WTC11 (cell line): ENCODE measurements at regions not wholly inside any gene's neighbourhood (a gene's known extent, or its start where the extent isn't known, plus 50 kb on each side); places are given as distances from the start of the nearest gene placed in this dataset.
A peak's percentile ranks its signal among the peaks of the same experiment; 100 is the strongest.

Experiments used
- ATAC-seq: fragments of 200-7000 bp; cut with Tn5 transposase; 2 replicates; pipeline ENCODE4 v1.10.0; 2021; ENCODE audit warnings: mild to moderate bottlenecking, moderate library complexity
- CTCF ChIA-PET: fragments of 300-600 bp; sonication (Branson Sonifier 250); formaldehyde crosslinking; loops from one replicate; lab custom pipeline; 2021; ENCODE audit warnings: antibody characterized with exemption; lab: Charles Lee
- POLR2A ChIA-PET: fragments of 350-600 bp; sonication (Branson Sonifier 250); formaldehyde crosslinking; loops from one replicate; lab custom pipeline; 2021; ENCODE audit warnings: antibody characterized with exemption; lab: Charles Lee
- DNase-seq: peaks from one replicate; pipeline ENCODE4 v3.0.0; 2021; ENCODE audit warnings: low spot score
- H3K27ac Mint-ChIP-seq: 2 replicates; pipeline ENCODE4 v1.8.0; 2021; ENCODE audit warnings: mixed read lengths
- H3K27me3 Mint-ChIP-seq: 2 replicates; pipeline ENCODE4 v1.8.0; 2021; ENCODE audit warnings: low read depth, mild to moderate bottlenecking, moderate library complexity, mixed read lengths
- H3K36me3 Mint-ChIP-seq: 2 replicates; pipeline ENCODE4 v1.8.0; 2021; ENCODE audit warnings: mixed read lengths
- H3K4me1 Mint-ChIP-seq: 2 replicates; pipeline ENCODE4 v1.8.0; 2022; ENCODE audit warnings: mixed read lengths
- H3K4me3 Mint-ChIP-seq: 2 replicates; pipeline ENCODE4 v1.8.0; 2021; ENCODE audit warnings: mild to moderate bottlenecking, moderate library complexity, mixed read lengths
- H3K9me3 Mint-ChIP-seq: 2 replicates; pipeline ENCODE4 v1.8.0; 2021; ENCODE audit warnings: mixed read lengths
- ESRRA ChIP-seq: sonication (generic); formaldehyde crosslinking; IDR thresholded peaks from 2 replicates; pipeline ENCODE4 v1.8.1; 2022; ENCODE audit warnings: mild to moderate bottlenecking, missing genetic modification reagents, borderline replicate concordance
- FOXJ3 ChIP-seq: sonication (generic); formaldehyde crosslinking; IDR thresholded peaks from 2 replicates; pipeline ENCODE4 v1.9.0; 2021; ENCODE audit warnings: missing genetic modification reagents, mild to moderate bottlenecking, borderline replicate concordance
- HMGA2 ChIP-seq: fragments of 250-450 bp; sonication (Bioruptor Pico); IDR thresholded peaks from 2 replicates; pipeline ENCODE4 v1.4.0; 2021; ENCODE audit warnings: mild to moderate bottlenecking, moderate library complexity
- JAZF1 ChIP-seq: fragments of 250-450 bp; sonication (Bioruptor Pico); IDR thresholded peaks from 2 replicates; pipeline ENCODE4 v1.9.0; 2021; ENCODE audit warnings: moderate library complexity, mild to moderate bottlenecking, inconsistent platforms
- NFATC4 ChIP-seq: fragments of 250-450 bp; sonication (Bioruptor Pico); IDR thresholded peaks from 2 replicates; pipeline ENCODE4 v1.9.0; 2021; ENCODE audit warnings: mild to moderate bottlenecking
- OVOL2 ChIP-seq: fragments of 250-450 bp; sonication (Bioruptor Pico); IDR thresholded peaks from 2 replicates; pipeline ENCODE4 v1.9.0; 2021; ENCODE audit warnings: mild to moderate bottlenecking, borderline replicate concordance
- SMAD3 ChIP-seq: sonication (generic); formaldehyde crosslinking; IDR thresholded peaks from 2 replicates; pipeline ENCODE4 v1.8.0; 2022; ENCODE audit warnings: missing genetic modification reagents, mild to moderate bottlenecking, borderline replicate concordance
- SMAD4 ChIP-seq: sonication (generic); formaldehyde crosslinking; IDR thresholded peaks from 2 replicates; pipeline ENCODE4 v1.8.0; 2022; ENCODE audit warnings: mild to moderate bottlenecking, missing genetic modification reagents
- SOX15 ChIP-seq: fragments of 250-450 bp; sonication (Bioruptor Pico); IDR thresholded peaks from 2 replicates; pipeline ENCODE4 v1.9.0; 2021; ENCODE audit warnings: mild to moderate bottlenecking
- TEAD1 ChIP-seq: sonication (generic); formaldehyde crosslinking; IDR thresholded peaks from 2 replicates; pipeline ENCODE4 v1.8.0; 2022; ENCODE audit warnings: mild to moderate bottlenecking, missing genetic modification reagents
- ZNF138 ChIP-seq: sonication (generic); formaldehyde crosslinking; conservative IDR thresholded peaks from 2 replicates; pipeline ENCODE4 v1.8.1; 2022; ENCODE audit warnings: mild to moderate bottlenecking, moderate library complexity, missing genetic modification reagents
- ZNF416 ChIP-seq: fragments of 250-450 bp; sonication (Bioruptor Pico); IDR thresholded peaks from 2 replicates; pipeline ENCODE4 v1.9.0; 2021; ENCODE audit warnings: mild to moderate bottlenecking, inconsistent platforms
- ZNF671 ChIP-seq: fragments of 250-450 bp; sonication (Bioruptor Pico); IDR thresholded peaks from 2 replicates; pipeline ENCODE4 v1.8.0; 2021; ENCODE audit warnings: mild to moderate bottlenecking
- TF ChIP-seq, protein P1 (sequence below): fragments of 250-450 bp; sonication (Bioruptor Pico); IDR thresholded peaks from 2 replicates; pipeline ENCODE4 v1.9.0; 2021; ENCODE audit warnings: mild to moderate bottlenecking
- TF ChIP-seq, protein P2 (sequence below): fragments of 250-450 bp; sonication (Bioruptor Pico); IDR thresholded peaks from 2 replicates; pipeline ENCODE4 v1.8.0; 2021; ENCODE audit warnings: mild to moderate bottlenecking
- TF ChIP-seq, protein P3 (sequence below): sonication (generic); formaldehyde crosslinking; IDR thresholded peaks from 2 replicates; pipeline ENCODE4 v1.8.1; 2022; ENCODE audit warnings: mild to moderate bottlenecking, moderate library complexity, missing genetic modification reagents
- TF ChIP-seq, protein P4 (sequence below): sonication (generic); formaldehyde crosslinking; conservative IDR thresholded peaks from 2 replicates; pipeline ENCODE4 v1.8.1; 2023; ENCODE audit warnings: mild to moderate bottlenecking, low read depth, missing genetic modification reagents, moderate library complexity
- TF ChIP-seq, protein P5 (sequence below): sonication (generic); formaldehyde crosslinking; IDR thresholded peaks from 2 replicates; pipeline ENCODE4 v1.8.1; 2022; ENCODE audit warnings: missing genetic modification reagents, borderline replicate concordance
- TF ChIP-seq, protein P6 (sequence below): fragments of 200-600 bp; IDR thresholded peaks from 2 replicates; pipeline ENCODE4 v1.8.0; 2022; ENCODE audit warnings: antibody characterized with exemption
- TF ChIP-seq, protein P7 (sequence below): sonication (generic); formaldehyde crosslinking; IDR thresholded peaks from 2 replicates; pipeline ENCODE4 v1.8.0; 2022; ENCODE audit warnings: missing genetic modification reagents

DNA sequence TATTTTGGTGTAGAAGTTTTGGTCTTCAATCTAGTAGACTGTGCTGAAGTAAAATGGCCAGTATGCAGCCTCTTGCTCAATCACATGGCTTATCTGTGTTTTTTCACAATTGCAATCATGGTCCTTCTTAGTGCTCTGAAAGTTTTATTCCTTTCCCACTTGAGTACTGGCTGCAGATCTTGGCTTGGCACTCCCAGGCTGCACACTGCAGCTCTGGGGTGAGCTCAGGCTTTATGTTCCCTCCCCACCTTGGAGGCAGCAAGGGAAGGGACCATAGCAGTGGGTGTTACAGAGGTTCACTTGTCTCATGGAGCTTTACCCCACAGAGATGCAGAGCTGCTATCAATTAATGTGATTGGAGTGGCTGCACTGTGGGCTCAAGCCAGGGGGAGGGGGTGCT, 156.0 kb downstream of the TENT5D start:
- Mint-ChIP-seq H3K9me3 (peaks cover 15% of the 10 kb centered on the region), H3K27me3 (no peaks in the 10 kb centered on the region; the same call in 1 of the 2 replicates)
- ATAC-seq = no peak
- TF ChIP-seq, protein P1, sequence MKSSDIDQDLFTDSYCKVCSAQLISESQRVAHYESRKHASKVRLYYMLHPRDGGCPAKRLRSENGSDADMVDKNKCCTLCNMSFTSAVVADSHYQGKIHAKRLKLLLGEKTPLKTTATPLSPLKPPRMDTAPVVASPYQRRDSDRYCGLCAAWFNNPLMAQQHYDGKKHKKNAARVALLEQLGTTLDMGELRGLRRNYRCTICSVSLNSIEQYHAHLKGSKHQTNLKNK = no peak
- TF ChIP-seq, protein P2, sequence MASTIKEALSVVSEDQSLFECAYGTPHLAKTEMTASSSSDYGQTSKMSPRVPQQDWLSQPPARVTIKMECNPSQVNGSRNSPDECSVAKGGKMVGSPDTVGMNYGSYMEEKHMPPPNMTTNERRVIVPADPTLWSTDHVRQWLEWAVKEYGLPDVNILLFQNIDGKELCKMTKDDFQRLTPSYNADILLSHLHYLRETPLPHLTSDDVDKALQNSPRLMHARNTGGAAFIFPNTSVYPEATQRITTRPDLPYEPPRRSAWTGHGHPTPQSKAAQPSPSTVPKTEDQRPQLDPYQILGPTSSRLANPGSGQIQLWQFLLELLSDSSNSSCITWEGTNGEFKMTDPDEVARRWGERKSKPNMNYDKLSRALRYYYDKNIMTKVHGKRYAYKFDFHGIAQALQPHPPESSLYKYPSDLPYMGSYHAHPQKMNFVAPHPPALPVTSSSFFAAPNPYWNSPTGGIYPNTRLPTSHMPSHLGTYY = no peak
- TF ChIP-seq, protein P3, sequence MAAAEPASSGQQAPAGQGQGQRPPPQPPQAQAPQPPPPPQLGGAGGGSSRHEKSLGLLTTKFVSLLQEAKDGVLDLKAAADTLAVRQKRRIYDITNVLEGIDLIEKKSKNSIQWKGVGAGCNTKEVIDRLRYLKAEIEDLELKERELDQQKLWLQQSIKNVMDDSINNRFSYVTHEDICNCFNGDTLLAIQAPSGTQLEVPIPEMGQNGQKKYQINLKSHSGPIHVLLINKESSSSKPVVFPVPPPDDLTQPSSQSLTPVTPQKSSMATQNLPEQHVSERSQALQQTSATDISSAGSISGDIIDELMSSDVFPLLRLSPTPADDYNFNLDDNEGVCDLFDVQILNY (CRISPR knock-in tag) = no peak
- TF ChIP-seq, protein P4, sequence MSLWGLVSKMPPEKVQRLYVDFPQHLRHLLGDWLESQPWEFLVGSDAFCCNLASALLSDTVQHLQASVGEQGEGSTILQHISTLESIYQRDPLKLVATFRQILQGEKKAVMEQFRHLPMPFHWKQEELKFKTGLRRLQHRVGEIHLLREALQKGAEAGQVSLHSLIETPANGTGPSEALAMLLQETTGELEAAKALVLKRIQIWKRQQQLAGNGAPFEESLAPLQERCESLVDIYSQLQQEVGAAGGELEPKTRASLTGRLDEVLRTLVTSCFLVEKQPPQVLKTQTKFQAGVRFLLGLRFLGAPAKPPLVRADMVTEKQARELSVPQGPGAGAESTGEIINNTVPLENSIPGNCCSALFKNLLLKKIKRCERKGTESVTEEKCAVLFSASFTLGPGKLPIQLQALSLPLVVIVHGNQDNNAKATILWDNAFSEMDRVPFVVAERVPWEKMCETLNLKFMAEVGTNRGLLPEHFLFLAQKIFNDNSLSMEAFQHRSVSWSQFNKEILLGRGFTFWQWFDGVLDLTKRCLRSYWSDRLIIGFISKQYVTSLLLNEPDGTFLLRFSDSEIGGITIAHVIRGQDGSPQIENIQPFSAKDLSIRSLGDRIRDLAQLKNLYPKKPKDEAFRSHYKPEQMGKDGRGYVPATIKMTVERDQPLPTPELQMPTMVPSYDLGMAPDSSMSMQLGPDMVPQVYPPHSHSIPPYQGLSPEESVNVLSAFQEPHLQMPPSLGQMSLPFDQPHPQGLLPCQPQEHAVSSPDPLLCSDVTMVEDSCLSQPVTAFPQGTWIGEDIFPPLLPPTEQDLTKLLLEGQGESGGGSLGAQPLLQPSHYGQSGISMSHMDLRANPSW = no peak
- no peak for TF ChIP-seq TEAD1
- TF ChIP-seq HMGA2 (CRISPR knock-in tag) = no peak
- TF ChIP-seq JAZF1 (CRISPR knock-in tag) = no peak
- TF ChIP-seq ZNF416 (CRISPR knock-in tag) = no peak
- TF ChIP-seq OVOL2 = no peak
- TF ChIP-seq FOXJ3 (CRISPR knock-in tag) = no peak
- no peak for TF ChIP-seq ESRRA (CRISPR knock-in tag)
- no peak for TF ChIP-seq NFATC4 (CRISPR knock-in tag)
- TF ChIP-seq SMAD4 (CRISPR knock-in tag) = no peak
- no peak for TF ChIP-seq ZNF671 (CRISPR knock-in tag)
- TF ChIP-seq, protein P5, sequence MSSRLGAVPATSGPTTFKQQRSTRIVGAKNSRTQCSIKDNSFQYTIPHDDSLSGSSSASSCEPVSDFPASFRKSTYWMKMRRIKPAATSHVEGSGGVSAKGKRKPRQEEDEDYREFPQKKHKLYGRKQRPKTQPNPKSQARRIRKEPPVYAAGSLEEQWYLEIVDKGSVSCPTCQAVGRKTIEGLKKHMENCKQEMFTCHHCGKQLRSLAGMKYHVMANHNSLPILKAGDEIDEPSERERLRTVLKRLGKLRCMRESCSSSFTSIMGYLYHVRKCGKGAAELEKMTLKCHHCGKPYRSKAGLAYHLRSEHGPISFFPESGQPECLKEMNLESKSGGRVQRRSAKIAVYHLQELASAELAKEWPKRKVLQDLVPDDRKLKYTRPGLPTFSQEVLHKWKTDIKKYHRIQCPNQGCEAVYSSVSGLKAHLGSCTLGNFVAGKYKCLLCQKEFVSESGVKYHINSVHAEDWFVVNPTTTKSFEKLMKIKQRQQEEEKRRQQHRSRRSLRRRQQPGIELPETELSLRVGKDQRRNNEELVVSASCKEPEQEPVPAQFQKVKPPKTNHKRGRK (CRISPR knock-in tag) = no peak
- TF ChIP-seq, all 79 proteins: peak for 0
- Mint-ChIP-seq H3K4me3 (no peak overlapping the region), H3K4me1 (peaks cover 10% of the 10 kb centered on the region), H3K36me3 (peaks cover 6% of the 10 kb centered on the region; the same call in 1 of the 2 replicates), H3K27ac (no peak overlapping the region)
- CTCF ChIA-PET = interaction anchor here (1.5 kb wide), 1 partner anchor 25 kb away, joined by 10 read pairs; no protein-coding TSS in a partner anchor
- no peak for DNase-seq
- POLR2A ChIA-PET = no interaction called here

DNA sequence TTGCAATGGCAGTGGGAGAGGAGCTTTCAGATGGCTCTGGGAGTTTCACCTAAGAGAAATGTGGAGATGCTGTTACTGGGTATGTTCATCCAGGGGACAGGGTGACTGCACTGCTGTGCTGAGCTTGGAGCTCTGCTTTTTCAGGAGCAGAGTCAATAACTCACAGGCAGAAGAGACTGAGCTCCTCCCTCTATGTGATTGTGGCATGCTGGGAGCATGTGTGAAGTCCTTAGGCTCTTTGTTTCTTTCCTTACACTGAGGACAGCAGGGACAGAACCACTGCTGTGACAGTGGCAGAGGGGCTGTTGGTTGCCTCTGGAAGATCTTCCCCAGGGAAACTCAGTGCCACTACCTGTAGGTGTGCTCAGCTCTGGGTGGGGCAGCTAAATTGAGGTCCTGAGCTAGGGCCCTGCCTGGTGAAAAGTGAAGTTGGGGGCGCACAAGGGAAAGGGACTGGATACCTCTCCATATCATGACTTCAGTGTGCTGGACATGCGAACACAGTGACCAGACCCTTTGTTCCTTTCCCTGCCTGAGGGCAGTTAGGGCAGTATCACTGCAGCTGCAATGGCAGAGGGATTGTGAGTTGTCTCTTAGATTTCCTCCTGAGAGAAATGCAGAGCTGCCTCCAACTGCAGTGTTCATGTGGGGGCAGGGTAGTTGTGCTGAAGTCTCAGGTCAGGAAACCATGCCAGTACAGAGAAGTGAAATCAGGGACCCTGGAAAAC, 156.7 kb downstream of the TENT5D start:
- no peaks in the 10 kb centered on the region; the same call in 1 of the 2 replicates for H3K27me3 Mint-ChIP-seq
- POLR2A ChIA-PET = no interaction called here
- H3K4me1 Mint-ChIP-seq = peaks cover 10% of the 10 kb centered on the region
- DNase-seq (no peak), ATAC-seq (peak; percentile 77)
- CTCF ChIA-PET = interaction anchor here (1.4 to 1.5 kb wide), 2 partner anchors 26 to 146 kb away, joined by 3 to 10 read pairs; no protein-coding TSS in a partner anchor
- H3K4me3 Mint-ChIP-seq = no peak overlapping the region
- no peak overlapping the region for H3K27ac Mint-ChIP-seq
- H3K36me3 Mint-ChIP-seq = peaks cover 6% of the 10 kb centered on the region; the same call in 1 of the 2 replicates
- H3K9me3 Mint-ChIP-seq = peaks cover 15% of the 10 kb centered on the region
- TF ChIP-seq ZNF138 (CRISPR knock-in tag) (no peak), SOX15 (CRISPR knock-in tag) (no peak), SMAD3 (no peak)
- TF ChIP-seq, protein P2 = no peak
- TF ChIP-seq, protein P6, sequence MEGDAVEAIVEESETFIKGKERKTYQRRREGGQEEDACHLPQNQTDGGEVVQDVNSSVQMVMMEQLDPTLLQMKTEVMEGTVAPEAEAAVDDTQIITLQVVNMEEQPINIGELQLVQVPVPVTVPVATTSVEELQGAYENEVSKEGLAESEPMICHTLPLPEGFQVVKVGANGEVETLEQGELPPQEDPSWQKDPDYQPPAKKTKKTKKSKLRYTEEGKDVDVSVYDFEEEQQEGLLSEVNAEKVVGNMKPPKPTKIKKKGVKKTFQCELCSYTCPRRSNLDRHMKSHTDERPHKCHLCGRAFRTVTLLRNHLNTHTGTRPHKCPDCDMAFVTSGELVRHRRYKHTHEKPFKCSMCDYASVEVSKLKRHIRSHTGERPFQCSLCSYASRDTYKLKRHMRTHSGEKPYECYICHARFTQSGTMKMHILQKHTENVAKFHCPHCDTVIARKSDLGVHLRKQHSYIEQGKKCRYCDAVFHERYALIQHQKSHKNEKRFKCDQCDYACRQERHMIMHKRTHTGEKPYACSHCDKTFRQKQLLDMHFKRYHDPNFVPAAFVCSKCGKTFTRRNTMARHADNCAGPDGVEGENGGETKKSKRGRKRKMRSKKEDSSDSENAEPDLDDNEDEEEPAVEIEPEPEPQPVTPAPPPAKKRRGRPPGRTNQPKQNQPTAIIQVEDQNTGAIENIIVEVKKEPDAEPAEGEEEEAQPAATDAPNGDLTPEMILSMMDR = no peak
- TF ChIP-seq, protein P7, sequence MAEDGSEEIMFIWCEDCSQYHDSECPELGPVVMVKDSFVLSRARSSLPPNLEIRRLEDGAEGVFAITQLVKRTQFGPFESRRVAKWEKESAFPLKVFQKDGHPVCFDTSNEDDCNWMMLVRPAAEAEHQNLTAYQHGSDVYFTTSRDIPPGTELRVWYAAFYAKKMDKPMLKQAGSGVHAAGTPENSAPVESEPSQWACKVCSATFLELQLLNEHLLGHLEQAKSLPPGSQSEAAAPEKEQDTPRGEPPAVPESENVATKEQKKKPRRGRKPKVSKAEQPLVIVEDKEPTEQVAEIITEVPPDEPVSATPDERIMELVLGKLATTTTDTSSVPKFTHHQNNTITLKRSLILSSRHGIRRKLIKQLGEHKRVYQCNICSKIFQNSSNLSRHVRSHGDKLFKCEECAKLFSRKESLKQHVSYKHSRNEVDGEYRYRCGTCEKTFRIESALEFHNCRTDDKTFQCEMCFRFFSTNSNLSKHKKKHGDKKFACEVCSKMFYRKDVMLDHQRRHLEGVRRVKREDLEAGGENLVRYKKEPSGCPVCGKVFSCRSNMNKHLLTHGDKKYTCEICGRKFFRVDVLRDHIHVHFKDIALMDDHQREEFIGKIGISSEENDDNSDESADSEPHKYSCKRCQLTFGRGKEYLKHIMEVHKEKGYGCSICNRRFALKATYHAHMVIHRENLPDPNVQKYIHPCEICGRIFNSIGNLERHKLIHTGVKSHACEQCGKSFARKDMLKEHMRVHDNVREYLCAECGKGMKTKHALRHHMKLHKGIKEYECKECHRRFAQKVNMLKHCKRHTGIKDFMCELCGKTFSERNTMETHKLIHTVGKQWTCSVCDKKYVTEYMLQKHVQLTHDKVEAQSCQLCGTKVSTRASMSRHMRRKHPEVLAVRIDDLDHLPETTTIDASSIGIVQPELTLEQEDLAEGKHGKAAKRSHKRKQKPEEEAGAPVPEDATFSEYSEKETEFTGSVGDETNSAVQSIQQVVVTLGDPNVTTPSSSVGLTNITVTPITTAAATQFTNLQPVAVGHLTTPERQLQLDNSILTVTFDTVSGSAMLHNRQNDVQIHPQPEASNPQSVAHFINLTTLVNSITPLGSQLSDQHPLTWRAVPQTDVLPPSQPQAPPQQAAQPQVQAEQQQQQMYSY (CRISPR knock-in tag) = no peak
